HG02798 (cell line): ENCODE measurements at regions not wholly inside any gene's neighbourhood (a gene's known extent, or its start where the extent isn't known, plus 50 kb on each side); places are given as distances from the start of the nearest gene placed in this dataset.

Experiments
- ATAC-seq: cut with Tn5 transposase; IDR thresholded peaks from one replicate; pipeline ENCODE4 v1.9.1; 2021; ENCODE audit warnings: mild to moderate bottlenecking; ENCODE audit not compliant: unreplicated experiment, poor library complexity

GRCh38 chr3:117150628-117151027, 441.0 kb downstream of the TUSC7 start:
- no peak for ATAC-seq

- ATAC-seq = no peak
These were observed 450.6 kb downstream of the TUSC7 start for GRCh38 chr3:117160176-117160575.

- ATAC-seq = no peak
These were observed 452.2 kb downstream of the TUSC7 start for GRCh38 chr3:117161816-117162215.

- ATAC-seq = no peak
These were observed 455.6 kb downstream of the TUSC7 start for GRCh38 chr3:117165176-117165575.

GRCh38 chr3:117165601-117166051, 456.0 kb downstream of the TUSC7 start:
- no peak for ATAC-seq

GRCh38 chr3:117168896-117169295, 459.3 kb downstream of the TUSC7 start:
- no peak for ATAC-seq

- ATAC-seq = no peak
These were observed 460.5 kb downstream of the TUSC7 start for GRCh38 chr3:117170094-117170493.

GRCh38 chr3:117171124-117171523, 461.5 kb downstream of the TUSC7 start:
- no peak for ATAC-seq

- no peak for ATAC-seq
These were observed 462.8 kb downstream of the TUSC7 start for GRCh38 chr3:117172426-117172825.

- no peak for ATAC-seq
These were observed 471.6 kb downstream of the TUSC7 start for GRCh38 chr3:117181222-117181621.

- no peak for ATAC-seq
These were observed 475.0 kb downstream of the TUSC7 start for GRCh38 chr3:117184574-117184973.

- ATAC-seq = no peak
These were observed 481.7 kb downstream of the TUSC7 start for GRCh38 chr3:117191245-117191644.

- ATAC-seq = no peak
These were observed 483.3 kb downstream of the TUSC7 start for GRCh38 chr3:117192888-117193287.

- ATAC-seq = no peak
These were observed 483.8 kb downstream of the TUSC7 start for GRCh38 chr3:117193390-117193789.

- ATAC-seq = no peak
These were observed 485.5 kb downstream of the TUSC7 start for GRCh38 chr3:117195034-117195433.

GRCh38 chr3:117200962-117201361, 491.4 kb downstream of the TUSC7 start:
- ATAC-seq = no peak

- no peak for ATAC-seq
These were observed 492.6 kb downstream of the TUSC7 start for GRCh38 chr3:117201901-117202774.

GRCh38 chr3:117217355-117217754, 507.8 kb downstream of the TUSC7 start:
- no peak for ATAC-seq

- ATAC-seq = no peak
These were observed 508.3 kb downstream of the TUSC7 start for GRCh38 chr3:117217760-117218316.

GRCh38 chr3:117218641-117219048, 509.1 kb downstream of the TUSC7 start:
- no peak for ATAC-seq

GRCh38 chr3:117219296-117219695, 509.7 kb downstream of the TUSC7 start:
- ATAC-seq = no peak

- no peak for ATAC-seq
These were observed 517.4 kb downstream of the TUSC7 start for GRCh38 chr3:117226932-117227331.
